NCI-H1436 (cell line): ENCODE measurements at regions not wholly inside any gene's neighbourhood (a gene's known extent, or its start where the extent isn't known, plus 50 kb on each side); places are given as distances from the start of the nearest gene placed in this dataset.

Experiments
- DNase-seq: peaks from one replicate; lab custom pipeline; 2025; lab: John Stamatoyannopoulos, UW

DNA sequence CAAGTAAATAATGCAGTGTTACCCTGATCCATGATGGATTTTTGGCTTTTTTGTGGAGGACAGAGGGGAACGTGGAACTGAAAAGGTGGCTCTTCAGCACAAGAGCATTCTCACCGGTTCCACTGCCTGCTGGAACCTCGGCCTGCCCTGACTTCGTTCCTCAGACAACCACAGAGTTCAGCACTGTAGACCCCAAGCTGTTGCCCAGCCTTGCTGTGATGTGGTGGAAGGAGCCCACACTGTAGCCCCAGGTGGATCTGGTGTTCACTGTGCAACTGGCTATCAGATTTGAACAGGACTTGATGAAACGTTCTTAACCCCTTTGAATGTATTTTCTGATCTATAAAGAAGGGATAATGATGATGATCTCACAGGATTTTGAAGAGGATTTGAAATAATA is 293.5 kb downstream of the TRIB2 start:
- DNase-seq, result no peak

DNA sequence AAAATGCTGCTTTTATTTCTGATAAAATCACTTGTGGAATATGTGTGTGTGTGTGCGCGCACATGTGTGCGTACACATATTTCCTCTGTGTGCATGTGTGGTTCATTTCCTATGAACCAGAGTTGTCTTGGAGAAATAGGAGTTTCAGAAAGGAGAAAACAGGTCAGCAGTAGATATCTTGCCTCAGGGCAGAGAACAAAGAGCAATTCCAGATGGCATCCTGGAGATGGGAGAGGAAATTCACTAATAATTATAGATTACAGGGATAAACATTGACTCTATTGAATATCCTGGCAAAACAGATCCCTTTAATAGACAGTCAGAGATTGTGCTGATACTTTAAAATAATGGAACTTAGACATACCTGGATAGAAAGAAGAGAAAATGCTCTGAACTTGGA is 298.0 kb downstream of the TRIB2 start:
- DNase-seq, result no peak

DNA sequence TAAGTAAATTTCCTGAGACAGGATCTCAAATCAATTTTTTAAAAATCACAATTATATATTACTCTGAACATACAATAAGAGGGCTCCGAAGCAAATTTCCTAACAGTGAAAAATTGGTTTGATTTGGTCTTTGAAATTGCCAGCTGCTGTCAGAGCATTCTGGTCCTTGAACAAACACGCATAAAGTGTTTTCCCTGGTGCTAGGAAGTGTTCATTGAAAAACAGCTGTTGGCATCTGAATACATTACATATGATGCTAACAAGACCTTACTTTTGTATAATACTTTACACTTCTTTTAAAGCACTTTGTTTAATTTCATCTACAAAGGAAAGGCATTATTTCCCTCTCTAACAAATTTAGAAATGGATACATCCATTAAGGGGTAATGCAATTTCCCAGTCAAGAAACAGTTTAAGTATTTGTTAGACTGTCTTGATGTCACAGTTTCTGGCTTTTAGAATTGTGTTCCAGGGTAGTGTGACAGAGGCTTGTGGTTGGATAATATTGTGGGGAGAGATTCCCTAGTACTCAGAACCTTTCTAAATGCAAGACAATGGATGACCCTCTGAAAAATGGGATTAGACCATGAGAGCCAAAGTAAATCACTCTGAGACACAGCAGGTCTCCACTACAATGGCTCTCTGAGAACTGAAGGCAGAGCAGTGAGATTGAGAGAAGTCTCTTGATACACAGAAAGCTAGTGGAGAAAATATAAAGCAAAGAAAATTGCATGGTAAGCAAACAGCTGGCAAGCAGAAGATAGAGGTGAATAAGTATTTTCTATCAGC is 299.0 kb downstream of the TRIB2 start:
- no peak for DNase-seq

DNA sequence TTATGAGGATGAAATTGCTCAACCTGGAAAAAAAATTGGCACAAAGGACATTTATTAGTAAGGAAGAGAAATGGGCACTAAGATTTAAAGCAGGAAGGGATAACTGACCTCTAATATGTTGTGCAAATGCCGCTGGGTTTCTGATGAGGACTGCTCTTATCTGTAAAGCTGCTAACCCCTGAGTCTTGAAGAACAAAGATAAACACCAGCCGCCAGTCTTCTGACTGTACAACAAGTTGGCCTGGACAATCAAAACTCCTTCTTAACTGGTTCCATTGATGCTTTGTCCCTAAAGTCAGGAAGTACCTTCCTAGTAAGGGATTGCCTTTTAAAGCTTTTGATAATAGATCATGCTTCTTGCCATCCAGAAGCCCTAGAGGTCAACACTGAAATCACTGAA is 301.8 kb downstream of the TRIB2 start:
- DNase-seq, result no peak

DNA sequence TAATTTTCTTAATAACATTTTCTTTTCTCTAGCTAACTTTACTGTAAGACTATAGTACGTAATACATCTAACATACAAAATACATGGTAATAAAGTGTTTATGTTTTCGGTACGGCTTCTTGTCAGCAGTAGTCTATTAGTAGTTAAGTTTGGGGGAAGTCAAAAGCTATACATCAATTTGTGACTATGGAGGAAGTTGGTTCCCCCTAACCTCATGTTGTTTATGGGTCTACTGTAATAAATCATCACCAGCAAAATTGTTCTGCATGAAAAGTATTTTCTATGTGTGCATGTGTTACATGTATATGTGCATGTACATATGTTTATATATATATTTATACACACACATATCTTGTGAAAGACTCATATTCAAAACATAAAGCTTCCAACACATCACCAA is 303.0 kb downstream of the TRIB2 start:
- DNase-seq, result no peak

DNA sequence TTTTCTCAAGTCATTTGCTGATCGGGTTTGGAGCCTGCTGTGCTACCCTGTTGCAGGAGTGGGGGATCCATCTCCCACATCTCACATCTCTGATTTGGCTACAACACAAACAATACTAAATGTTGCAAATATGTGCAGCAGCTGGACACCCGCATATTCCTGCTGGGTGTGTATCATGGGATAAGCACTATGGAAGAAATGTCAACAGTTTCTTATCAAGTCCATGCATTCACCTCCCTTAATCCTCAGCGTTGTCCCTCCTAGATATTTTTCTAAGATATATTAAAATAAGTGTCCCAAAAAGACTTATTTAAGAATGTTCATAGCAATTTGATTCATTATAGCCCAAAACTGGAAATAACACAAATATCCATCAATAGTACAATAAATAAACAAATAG is 303.7 kb downstream of the TRIB2 start:
- no peak for DNase-seq

DNA sequence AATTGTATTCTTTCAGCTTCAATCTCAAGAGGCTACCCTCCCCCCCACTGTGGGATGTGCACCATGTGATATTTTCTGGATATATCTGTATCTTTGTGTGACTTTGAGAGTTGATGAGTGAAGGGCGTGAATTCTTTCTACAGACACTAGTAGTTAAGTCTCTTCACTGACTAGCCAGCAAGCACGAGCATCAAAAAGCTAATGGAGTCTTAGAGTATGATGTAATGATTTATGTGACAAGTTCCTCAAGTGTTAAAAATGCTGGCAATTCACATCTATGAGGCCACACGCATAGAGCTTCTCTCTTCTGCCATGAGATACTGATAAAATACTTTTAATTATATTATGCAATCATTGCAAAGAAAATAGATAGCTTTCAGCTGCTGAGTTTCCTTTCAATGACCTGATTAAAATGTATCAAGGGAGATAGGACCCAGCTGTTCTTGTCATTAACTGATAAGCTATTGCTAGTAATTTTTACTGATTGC is 304.8 kb downstream of the TRIB2 start:
- DNase-seq, result no peak

DNA sequence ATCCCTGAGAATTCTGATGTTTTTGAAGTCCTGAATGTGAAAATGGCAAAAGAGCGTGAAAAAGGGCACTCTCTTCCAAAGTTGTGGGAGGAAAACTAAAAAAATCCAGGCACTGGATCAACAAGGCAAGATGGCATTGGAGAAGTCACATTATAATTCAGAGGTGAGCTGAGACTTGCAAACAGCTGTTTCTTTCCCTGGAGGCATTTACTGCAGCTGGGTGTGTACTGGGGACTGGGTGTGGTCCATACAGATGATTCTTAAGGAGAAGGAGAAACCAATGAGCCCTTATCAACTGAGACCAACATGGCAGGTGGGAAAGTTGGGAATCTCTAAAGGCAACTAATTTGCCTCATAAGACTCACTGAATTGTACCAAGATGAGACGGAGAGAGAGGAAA is 313.9 kb downstream of the TRIB2 start:
- no peak for DNase-seq

DNA sequence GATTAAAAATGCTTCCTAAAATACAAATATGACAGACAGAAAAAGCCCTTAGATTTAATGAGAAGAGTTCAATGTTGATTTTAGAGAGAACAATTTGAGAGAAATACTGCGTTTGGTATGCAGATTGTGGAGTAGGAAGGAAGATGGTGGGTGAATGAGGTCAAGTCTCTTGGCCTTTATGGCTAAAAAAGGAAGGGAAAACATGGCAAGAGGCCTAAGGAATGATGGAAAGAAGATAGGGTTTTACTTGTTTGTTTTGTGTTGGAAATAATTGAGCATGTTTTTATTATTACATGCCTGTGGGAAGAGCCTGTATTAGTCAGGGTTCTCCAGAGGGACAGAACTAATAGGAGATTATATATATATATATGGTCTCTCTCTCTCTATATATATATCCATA is 318.1 kb downstream of the TRIB2 start:
- DNase-seq, result no peak

DNA sequence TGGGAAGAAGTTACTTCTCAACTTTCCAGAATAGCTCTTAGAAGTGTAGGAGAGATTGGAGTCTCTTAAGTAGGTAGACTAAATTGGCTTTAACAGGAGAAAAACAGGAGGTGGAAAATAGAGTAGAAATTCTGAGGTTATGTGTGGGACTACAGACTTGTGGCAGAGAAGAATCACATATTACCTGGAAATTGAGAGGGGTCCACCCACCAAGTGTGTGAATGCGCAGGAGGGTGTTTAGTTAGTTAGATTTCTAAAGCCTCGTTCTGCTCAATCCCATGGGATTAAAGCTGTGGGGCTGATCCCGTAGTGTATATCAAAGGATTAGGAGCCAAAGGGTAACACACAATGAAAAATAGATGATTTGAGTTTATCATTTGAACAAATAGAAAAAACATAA is 319.1 kb downstream of the TRIB2 start:
- DNase-seq, result no peak

DNA sequence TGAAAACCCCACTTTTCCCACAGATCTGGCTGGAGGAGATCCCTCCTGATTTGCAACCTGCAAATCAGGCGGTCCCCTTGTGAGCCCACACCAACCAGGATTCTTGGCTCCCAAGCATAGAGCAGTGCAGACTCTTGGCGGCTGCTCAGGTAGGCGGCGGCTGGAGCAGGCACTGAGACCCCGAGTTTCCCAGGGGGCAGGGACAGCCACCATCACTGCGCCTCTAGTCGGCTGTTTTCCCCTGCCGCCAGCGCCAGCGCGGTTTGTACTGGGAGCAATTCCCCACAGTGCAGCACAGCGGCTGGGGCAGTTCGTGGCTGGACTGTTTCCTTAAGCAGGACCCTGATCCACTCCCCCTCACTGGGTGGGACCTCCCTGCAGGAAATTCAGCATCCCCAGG is 323.3 kb downstream of the TRIB2 start:
- DNase-seq, result no peak

DNA sequence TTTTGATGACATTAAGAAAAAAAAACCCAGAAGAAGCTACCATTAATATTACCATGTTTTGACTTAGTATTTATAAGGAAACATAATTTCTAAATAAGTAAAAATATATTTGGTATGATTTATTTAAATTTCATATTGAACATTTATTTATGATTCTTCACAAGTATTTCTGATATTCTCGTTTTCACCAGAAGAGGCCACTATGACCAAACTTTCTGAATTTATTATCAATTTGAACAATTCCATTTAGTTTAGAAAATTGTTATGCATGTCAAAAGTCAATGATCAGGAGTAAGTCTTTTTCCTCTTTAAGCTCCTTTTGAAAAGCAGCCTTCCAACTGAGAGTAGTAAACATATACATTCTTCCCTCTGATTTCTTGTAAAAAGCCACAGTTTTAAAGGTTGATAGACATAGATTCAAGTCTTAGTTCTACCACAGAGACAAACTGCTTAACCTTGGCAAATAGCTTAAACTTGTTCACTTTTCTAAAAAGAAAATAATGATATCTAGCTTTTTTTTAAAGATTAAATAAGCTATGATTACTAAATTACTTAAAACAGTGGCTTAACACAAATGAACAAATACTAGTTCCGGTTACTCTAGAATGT is 329.9 kb downstream of the TRIB2 start:
- no peak for DNase-seq

DNA sequence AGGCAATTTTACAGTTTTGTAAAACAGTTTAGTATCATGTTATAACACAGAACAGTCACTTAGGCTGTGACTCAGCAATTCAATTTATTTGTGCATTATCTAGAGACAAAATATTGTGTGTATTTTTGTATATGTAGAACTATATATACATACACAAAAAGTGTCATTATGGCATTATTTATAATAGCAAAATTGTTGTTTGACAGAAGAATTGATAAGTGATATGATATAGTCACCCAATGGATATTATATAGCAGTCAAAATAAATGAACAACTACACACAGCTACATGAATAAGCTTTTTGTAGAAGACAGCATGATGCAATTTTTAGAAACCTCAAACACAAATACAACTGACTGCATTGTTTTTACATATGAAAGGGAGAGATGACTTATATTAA is 334.0 kb downstream of the TRIB2 start:
- DNase-seq, result no peak

DNA sequence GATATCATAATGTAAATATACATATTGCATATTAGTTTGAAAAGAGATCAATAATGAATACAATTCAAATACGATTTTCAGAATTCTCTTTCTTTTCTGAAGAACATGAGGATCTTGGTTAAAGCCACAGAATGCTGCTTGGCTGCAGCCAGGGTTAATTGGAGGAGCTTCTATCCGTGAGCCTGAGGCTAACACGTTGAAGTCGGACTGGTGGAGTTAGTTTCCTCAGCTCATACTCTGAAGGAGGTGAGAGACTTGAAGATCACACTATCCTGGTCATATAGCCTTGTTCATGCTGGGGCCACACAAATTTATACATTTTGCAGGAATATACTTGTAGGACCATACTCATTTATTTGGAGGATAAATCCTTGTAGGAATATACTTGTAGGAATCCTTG is 335.8 kb downstream of the TRIB2 start:
- DNase-seq, result no peak

DNA sequence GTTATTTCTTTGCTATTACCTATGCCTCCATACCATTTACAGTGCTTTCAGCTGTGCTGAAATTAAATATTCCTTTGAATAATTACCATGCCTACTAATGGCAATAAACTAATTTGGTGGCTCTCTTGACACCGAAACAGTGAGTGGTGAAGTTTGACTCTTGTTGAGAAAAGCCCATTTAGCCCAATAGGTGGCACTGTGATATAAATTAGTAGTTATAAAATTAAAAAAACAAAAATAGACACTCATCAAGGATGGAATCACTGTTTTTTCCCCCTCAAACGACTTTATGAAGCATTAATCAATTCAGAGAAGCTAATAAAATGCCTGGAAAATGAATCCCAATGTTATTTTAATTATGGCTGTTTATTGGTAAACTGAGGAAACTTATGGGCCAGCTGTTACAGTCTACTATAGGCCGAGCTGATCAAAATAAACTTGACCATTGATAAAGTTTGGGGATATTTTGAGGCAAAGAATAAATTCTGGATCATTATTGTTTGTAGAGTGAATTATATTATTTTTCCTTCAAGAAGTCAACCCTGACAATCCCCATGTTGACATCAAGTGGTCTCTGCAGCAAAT is 339.6 kb downstream of the TRIB2 start:
- no peak for DNase-seq

DNA sequence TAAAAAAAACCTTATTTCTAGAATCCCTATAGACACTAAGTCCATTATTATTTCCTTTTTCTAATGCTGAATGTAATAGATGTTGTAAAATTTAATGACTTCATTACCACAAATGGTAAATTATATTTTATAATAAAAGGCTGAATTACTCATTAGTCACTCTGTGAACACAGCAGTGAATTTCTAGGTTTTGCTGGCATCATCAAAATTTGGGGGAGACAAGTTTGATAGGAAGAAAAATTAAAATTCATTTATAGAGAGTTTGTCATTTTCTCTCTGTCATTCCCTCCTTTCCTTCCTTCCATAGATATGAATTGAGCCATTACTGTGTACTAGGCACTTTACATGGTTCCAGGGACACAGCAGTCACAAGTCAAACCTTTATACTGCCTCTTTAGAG is 340.9 kb downstream of the TRIB2 start:
- no peak for DNase-seq

DNA sequence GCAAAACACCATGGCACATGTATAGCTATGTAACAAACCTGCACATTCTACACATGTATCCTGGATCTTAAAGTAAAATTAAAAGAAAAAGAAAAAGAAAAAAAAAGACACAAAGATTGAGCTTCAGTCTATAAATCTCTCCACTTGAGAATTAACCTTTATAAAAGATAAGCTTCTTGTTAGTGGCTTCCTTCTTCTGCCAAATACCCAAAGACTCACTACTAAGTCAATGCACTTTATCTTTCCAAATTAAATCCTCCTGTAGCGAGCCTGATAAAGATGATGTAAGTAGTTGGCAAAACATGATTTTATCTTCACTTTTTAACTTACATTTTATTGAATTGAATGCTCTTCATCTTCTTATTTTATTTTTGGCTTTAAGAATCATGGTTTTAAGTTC is 349.9 kb downstream of the TRIB2 start:
- no peak for DNase-seq

DNA sequence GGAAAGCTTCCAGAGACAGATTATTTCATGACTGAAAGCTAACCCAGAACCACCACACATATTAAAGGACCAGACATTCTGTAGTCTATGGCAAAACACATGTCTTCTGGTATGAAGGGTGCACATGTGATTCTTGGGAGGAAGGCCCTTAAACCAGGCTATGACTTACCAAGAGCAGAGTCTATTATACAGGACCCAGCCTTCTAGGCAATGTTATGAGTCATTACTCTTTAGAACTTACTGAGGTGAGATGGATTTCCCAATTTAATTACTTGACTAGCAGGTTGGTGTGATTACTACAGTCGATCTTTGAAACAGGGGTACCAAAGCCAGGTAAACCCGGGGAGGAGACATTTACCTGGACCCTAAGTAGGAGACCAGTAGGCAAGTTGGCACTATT is 350.8 kb downstream of the TRIB2 start:
- DNase-seq, result no peak

DNA sequence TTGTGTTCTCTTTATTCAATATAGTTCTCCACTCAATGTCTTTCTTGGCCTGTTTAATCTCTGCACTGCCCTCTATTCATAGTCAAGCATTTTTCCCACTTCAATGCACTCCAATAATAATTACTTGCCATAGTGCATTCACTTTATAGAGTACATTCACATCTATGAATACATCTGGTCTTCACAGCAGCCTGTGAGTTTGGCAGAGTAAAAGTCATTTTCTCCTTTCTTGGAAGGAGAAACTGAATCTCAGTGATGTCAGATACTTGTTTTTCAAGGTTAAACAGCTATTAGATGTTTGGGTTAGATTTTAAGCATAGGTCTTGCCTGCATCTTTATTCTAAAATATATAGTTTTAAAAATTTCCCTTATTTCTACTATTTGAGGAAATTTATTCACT is 373.2 kb downstream of the TRIB2 start:
- no peak for DNase-seq

DNA sequence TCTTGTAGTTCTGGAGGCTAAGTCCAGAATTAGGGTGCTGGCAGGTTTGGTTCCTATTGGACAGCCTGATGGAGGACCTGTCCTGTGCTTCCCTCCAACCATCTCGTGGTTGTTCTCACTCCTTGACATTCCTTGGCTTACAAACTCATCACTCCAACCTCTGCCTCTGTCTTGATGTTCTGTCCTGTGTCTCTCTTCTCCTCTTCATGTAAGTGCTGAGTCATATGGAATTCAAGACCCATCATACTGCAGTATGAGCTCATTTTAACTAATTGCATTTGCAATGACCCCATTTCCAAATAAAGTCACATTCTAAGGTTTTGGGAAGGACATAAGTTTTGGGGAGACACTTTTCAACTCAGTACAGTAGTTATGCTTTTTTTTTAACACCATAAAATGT is 374.7 kb downstream of the TRIB2 start:
- DNase-seq, result no peak

DNA sequence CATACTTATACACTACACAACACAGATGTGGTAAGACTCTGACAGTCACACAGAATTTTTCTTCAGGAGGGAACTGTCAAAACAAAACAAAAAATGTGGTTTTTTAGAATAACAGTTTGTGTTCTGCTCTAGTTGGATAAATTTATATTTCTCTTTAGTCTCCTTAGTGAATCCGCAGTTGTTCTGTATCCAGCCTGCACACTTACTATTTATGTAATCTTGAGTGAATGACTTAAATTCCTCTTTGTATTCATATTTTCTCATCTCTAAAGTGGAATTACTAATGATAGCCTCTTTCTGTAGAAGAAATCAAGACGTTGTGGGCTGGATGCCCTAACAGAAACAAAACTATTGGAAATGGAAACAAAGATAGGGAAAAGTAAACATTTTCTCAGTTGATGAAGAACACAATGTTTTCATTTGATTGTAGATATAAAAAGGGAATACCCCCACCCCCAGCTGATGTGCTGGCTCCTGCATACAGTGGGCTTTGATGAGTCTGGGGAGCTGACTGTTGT is 375.2 kb downstream of the TRIB2 start:
- DNase-seq, result no peak

DNA sequence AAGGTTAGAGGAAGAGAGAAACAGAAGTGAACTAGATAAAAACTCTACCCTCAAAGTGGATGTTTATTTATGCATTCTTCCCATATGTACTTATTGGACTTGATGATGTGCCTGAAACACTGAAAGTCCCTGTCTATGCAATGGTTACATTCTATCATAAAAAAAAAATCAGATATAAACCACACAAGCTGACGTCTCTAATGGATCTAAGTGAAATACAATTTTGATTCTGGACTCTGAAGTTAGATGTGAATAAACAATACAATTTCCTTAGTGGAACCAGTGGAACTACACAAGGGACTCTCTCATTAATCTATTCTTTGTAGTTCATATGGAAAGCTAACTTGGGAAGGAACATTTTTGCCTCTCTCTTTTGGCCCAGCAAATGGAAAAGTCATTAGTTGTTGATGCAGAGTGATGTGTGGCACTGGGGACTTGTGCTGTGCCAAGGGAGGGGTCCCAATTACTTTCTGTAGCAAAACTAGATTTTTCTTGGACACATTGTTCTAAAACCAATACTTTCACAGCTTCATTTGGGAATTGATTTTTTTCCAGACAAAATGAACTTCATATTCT is 376.8 kb downstream of the TRIB2 start:
- DNase-seq, result no peak
